ENCODE measurements at regions not wholly inside any gene's neighbourhood (a gene's known extent, or its start where the extent isn't known, plus 50 kb on each side); places are given as distances from the start of the nearest gene placed in this dataset.

DNA sequence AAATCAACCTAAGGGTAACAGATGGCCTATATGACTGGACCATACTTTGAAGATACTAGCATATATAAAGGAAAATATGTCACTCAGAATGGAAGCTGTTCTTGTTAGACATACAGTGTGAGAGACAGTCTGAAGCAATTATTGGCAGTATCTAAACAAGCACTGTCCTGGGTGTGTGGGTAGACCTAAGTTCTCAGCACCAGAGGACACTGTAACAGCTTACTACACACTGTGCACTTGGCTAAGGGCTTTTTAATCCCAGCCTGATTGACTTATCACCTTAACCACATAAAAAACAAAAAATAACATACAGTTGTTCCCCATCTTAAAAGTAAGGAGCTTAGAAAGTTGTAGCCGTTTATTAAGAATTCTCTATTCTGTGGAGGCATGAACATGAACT, 1066.1 kb upstream of the FANCL start:
- DNase-seq (no peak), ATAC-seq (ENCODE audit: poor library complexity) (no peak)
- no peak overlapping the region for H3K27ac Mint-ChIP-seq
- H3K36me3 ChIP-seq (ENCODE audit: insufficient read depth, low read length) = no peaks in the 10 kb centered on the region
- TF ChIP-seq, protein P1, sequence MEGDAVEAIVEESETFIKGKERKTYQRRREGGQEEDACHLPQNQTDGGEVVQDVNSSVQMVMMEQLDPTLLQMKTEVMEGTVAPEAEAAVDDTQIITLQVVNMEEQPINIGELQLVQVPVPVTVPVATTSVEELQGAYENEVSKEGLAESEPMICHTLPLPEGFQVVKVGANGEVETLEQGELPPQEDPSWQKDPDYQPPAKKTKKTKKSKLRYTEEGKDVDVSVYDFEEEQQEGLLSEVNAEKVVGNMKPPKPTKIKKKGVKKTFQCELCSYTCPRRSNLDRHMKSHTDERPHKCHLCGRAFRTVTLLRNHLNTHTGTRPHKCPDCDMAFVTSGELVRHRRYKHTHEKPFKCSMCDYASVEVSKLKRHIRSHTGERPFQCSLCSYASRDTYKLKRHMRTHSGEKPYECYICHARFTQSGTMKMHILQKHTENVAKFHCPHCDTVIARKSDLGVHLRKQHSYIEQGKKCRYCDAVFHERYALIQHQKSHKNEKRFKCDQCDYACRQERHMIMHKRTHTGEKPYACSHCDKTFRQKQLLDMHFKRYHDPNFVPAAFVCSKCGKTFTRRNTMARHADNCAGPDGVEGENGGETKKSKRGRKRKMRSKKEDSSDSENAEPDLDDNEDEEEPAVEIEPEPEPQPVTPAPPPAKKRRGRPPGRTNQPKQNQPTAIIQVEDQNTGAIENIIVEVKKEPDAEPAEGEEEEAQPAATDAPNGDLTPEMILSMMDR (IDR thresholded peaks at IDR 0.05) = no peak
- H3K4me1 ChIP-seq (ENCODE audit: insufficient read depth, low read length) = no peaks in the 10 kb centered on the region
- H3K4me3 ChIP-seq (ENCODE audit: low read length) = no peak overlapping the region
- no peaks in the 10 kb centered on the region for H3K27me3 ChIP-seq (ENCODE audit: control insufficient read depth in 1 of 2, insufficient read depth in 2 of 2, low read length in 2 of 2)
- no peak overlapping the region for H3K27ac ChIP-seq (ENCODE audit: low read depth in 1 of 2, low read length in 2 of 2)
- H3K9me3 Mint-ChIP-seq = no peaks in the 10 kb centered on the region
- H3K36me3 Mint-ChIP-seq (ENCODE audit: low read depth) = no peaks in the 10 kb centered on the region
- no peaks in the 10 kb centered on the region for H3K9me3 ChIP-seq (ENCODE audit: control insufficient read depth in 1 of 2, insufficient read depth in 1 of 2, low read length in 2 of 2)
- intact Hi-C loops (cut with DNase I, micrococcal nuclease) = loop anchor here (10.0 kb wide), 2 partner anchors 628 to 1248 kb away; partner anchors contain the start of gene BCL11A (in 1 of the 2)
- H3K27me3 Mint-ChIP-seq = peaks cover 6% of the 10 kb centered on the region
- POLR2A ChIA-PET = no interaction called here
- CTCF ChIA-PET = no interaction called here
- H3K4me1 Mint-ChIP-seq (ENCODE audit: low read depth) = no peaks in the 10 kb centered on the region
- no peak overlapping the region for H3K4me3 Mint-ChIP-seq

DNA sequence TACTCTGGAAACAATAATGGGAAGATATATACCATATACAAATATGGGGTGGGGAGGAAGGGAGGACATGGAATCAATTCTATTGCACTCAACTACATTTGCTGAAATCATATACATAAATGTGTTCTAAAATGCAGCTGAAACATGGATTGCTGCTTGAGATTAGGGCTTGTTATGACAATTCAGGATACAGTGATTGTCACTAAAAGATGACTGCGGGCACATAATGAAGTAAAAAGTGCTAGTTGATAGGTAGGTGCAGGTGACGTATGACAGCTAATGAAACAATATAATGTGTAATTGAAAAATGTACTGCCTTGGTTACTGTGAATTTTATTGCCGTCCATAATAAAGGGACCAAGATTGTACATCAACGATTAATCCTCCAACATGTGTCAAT, 1062.1 kb upstream of the FANCL start:
- Mint-ChIP-seq H3K9me3 (no peaks in the 10 kb centered on the region), H3K4me1 (ENCODE audit: low read depth) (no peaks in the 10 kb centered on the region), H3K27ac (no peak overlapping the region), H3K27me3 (no peaks in the 10 kb centered on the region), H3K4me3 (no peak overlapping the region), H3K36me3 (ENCODE audit: low read depth) (no peaks in the 10 kb centered on the region)
- intact Hi-C loops (cut with DNase I, micrococcal nuclease) = loop anchor here (5.0 to 10.0 kb wide), 4 partner anchors 632 to 1259 kb away; partner anchors contain the start of gene BCL11A (in 1 of the 2)
- DNase-seq (no peak), ATAC-seq (ENCODE audit: poor library complexity) (no peak)
- POLR2A ChIA-PET = no interaction called here
- Histone ChIP-seq H3K4me3 (ENCODE audit: low read length) (no peak overlapping the region), H3K36me3 (ENCODE audit: insufficient read depth, low read length) (no peaks in the 10 kb centered on the region), H3K4me1 (ENCODE audit: insufficient read depth, low read length) (no peaks in the 10 kb centered on the region), H3K9me3 (ENCODE audit: control insufficient read depth in 1 of 2, insufficient read depth in 1 of 2, low read length in 2 of 2) (no peaks in the 10 kb centered on the region), H3K27ac (ENCODE audit: low read depth in 1 of 2, low read length in 2 of 2) (no peak overlapping the region), H3K27me3 (ENCODE audit: control insufficient read depth in 1 of 2, insufficient read depth in 2 of 2, low read length in 2 of 2) (no peaks in the 10 kb centered on the region)
- CTCF ChIA-PET = no interaction called here
- TF ChIP-seq, protein P1 (IDR thresholded peaks at IDR 0.05) = no peak

DNA sequence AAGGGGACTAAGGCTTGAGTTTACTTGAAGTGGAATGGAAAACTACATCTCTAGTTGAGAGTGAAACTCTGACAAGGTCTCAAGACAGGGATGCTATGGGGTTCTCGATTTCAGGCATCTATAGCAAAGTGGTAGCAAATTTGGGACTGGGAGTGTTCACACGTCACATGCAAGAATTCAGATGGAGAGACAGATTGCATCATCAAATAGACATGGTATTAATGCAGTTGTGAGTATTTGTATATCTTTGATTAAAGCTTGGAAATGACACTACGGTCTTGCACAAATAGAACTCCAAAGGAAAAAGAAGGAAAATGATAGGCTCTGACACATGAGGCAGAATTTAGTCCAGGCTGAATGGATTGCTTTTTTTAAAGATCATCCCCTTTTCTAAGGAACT, 1061.6 kb upstream of the FANCL start:
- Histone ChIP-seq H3K4me3 (ENCODE audit: low read length) (no peak overlapping the region), H3K27me3 (ENCODE audit: control insufficient read depth in 1 of 2, insufficient read depth in 2 of 2, low read length in 2 of 2) (no peaks in the 10 kb centered on the region), H3K27ac (ENCODE audit: low read depth in 1 of 2, low read length in 2 of 2) (no peak overlapping the region), H3K4me1 (ENCODE audit: insufficient read depth, low read length) (no peaks in the 10 kb centered on the region), H3K9me3 (ENCODE audit: control insufficient read depth in 1 of 2, insufficient read depth in 1 of 2, low read length in 2 of 2) (no peaks in the 10 kb centered on the region), H3K36me3 (ENCODE audit: insufficient read depth, low read length) (no peaks in the 10 kb centered on the region)
- DNase-seq (no peak), ATAC-seq (ENCODE audit: poor library complexity) (no peak)
- H3K27me3 Mint-ChIP-seq = no peaks in the 10 kb centered on the region
- TF ChIP-seq, protein P1 (IDR thresholded peaks at IDR 0.05) = no peak
- H3K27ac Mint-ChIP-seq = no peak overlapping the region
- no peaks in the 10 kb centered on the region for H3K4me1 Mint-ChIP-seq (ENCODE audit: low read depth)
- CTCF ChIA-PET = no interaction called here
- intact Hi-C loops (cut with DNase I, micrococcal nuclease) = loop anchor here (5.0 to 10.0 kb wide), 4 partner anchors 632 to 1260 kb away; partner anchors contain the start of gene BCL11A (in 1 of the 2)
- H3K9me3 Mint-ChIP-seq = no peaks in the 10 kb centered on the region
- no peak overlapping the region for H3K4me3 Mint-ChIP-seq
- POLR2A ChIA-PET = no interaction called here
- H3K36me3 Mint-ChIP-seq (ENCODE audit: low read depth) = no peaks in the 10 kb centered on the region

Measured in CD4-positive, alpha-beta T cell (primary cell).